ENCODE measurements at regions not wholly inside any gene's neighbourhood (a gene's known extent, or its start where the extent isn't known, plus 50 kb on each side); places are given as distances from the start of the nearest gene placed in this dataset.
"Not testable (repeated sequence)": the region's sequence is repeated elsewhere in the genome, so short reads cannot be mapped to it uniquely, and the experiment has no call there.

DNA sequence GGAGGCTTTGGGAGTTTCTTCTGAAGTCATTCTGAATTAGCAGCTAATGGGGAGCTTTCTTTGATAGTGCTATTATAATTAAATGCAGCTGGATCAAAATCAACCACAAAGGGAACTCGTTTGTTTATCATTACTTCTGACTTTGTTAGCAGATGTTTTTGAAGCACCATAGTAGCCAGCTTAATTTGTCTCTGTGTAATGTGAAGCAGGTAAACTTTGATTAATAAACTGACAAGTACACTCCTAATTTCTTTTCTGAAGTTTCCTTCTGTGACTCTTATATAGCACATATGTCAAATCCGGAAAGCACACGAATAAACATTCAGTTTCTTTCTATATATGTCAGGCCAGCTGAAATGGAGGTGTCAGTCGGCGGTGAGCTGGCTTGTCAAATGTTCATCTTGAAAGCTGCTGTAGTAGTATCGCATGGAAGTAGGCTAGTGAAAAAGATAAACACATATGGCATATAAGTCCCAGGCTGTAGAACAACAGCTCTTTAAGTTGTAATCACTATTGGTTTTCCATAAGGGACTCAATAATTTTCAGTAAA is 451.9 kb upstream of the ZEB2 start:
- 68% methylated on average over 6 of the region's 6 CpGs for WGBS
- no peaks in the 10 kb centered on the region for H3K4me1 ChIP-seq (ENCODE audit: insufficient read depth)
- no peak for DNase-seq (ENCODE audit: extremely low spot score)
- H3K36me3 ChIP-seq (ENCODE audit: insufficient read depth): no peaks in the 10 kb centered on the region
- H3K27ac ChIP-seq (ENCODE audit: low read depth): no peak overlapping the region
- no peak overlapping the region for H3K4me3 ChIP-seq (ENCODE audit: low read depth, low read length)

DNA sequence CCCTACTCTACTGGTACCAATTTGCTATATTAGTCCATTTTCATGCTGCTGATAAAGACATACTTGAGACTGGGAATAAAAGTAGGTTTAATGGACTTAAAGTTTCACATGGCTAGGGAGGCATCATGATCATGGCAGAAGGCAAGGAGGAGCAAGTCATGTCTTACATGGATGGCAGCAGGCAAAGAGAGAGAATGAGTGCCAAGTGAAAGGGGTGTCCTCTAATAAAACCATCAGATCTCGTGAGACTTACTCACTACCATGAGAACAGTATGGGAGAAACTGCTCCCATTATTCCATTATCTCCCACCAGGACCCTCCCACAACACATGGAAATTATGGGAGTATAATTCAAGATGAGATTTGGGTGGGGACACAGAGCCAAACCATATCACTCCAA is 450.5 kb upstream of the ZEB2 start:
- WGBS: 96% methylated on average over 1 of the region's 1 CpG
- not testable (repeated sequence) for H3K27ac ChIP-seq (ENCODE audit: low read depth); H3K4me3 ChIP-seq (ENCODE audit: low read depth, low read length); H3K4me1 ChIP-seq (ENCODE audit: insufficient read depth); DNase-seq (ENCODE audit: extremely low spot score); H3K36me3 ChIP-seq (ENCODE audit: insufficient read depth)

DNA sequence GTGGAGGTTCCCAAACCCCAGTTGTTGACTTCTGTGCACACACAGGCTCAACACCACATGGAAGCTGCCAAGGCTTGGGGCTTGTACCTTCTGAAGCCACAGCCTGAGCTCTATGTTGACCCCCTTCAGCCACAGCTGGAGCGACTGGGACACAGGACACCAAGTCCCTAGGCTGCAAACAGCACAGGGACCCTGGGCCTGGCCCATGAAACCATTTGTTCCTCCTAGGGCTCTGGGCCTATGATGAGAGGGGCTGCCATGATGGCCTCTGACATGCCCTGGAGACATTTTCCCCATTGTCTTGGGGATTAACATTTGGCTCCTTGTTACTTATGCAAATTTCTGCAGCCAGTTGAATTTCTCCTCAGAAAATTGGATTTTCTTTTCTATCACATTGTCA is 449.6 kb upstream of the ZEB2 start:
- DNase-seq (ENCODE audit: extremely low spot score); H3K4me1 ChIP-seq (ENCODE audit: insufficient read depth); H3K36me3 ChIP-seq (ENCODE audit: insufficient read depth); H3K4me3 ChIP-seq (ENCODE audit: low read depth, low read length); H3K27ac ChIP-seq (ENCODE audit: low read depth): not testable (repeated sequence)
- WGBS: 98% methylated on average over 1 of the region's 1 CpG

DNA sequence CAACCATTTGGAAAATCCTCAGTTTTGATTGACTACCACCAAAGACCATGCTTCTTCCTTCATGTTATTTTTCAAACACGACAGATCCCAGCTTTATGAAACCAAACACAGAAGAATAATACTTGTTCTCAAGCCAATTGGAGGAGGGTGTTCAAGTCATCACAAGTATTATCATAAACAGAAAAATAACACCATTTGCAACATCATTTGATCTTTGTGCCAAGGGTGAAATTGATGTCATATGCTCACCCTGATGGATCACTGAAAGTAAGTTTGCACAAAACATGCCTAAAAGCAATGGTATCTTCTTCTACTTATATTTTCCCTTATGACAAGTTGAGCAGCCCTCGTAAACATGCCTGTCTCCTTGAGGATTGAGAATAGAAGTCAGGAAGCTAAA is 448.0 kb upstream of the ZEB2 start:
- no peak for DNase-seq (ENCODE audit: extremely low spot score)
- Histone ChIP-seq H3K4me3 (ENCODE audit: low read depth, low read length) (no peak overlapping the region), H3K27ac (ENCODE audit: low read depth) (no peak overlapping the region), H3K4me1 (ENCODE audit: insufficient read depth) (no peaks in the 10 kb centered on the region), H3K36me3 (ENCODE audit: insufficient read depth) (no peaks in the 10 kb centered on the region)
- 85% methylated on average over 2 of the region's 2 CpGs for WGBS

DNA sequence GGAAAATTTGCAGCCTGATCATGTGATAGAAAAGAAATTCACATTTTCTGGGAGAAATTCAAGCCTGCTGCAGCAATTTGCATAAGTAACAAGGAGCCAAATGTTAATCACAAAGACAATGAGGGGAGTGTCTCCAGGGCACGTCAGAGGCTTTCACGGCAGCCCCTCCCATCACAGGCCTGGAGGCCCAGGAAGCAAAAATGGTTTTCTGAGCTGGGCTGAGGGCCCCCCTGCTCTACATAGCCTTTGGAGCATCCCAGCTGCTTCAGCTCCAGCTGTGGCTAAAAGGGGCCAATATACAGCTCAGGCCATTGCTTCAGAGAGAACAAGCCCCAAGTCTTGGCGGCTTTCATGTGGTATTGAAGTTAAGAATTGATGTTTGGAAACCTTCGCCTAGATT is 445.3 kb upstream of the ZEB2 start:
- Histone ChIP-seq H3K36me3 (ENCODE audit: insufficient read depth) (no peaks in the 10 kb centered on the region), H3K27ac (ENCODE audit: low read depth) (no peak overlapping the region), H3K4me1 (ENCODE audit: insufficient read depth) (no peaks in the 10 kb centered on the region), H3K4me3 (ENCODE audit: low read depth, low read length) (no peak overlapping the region)
- DNase-seq (ENCODE audit: extremely low spot score): no peak
- 90% methylated on average over 4 of the region's 4 CpGs for WGBS

DNA sequence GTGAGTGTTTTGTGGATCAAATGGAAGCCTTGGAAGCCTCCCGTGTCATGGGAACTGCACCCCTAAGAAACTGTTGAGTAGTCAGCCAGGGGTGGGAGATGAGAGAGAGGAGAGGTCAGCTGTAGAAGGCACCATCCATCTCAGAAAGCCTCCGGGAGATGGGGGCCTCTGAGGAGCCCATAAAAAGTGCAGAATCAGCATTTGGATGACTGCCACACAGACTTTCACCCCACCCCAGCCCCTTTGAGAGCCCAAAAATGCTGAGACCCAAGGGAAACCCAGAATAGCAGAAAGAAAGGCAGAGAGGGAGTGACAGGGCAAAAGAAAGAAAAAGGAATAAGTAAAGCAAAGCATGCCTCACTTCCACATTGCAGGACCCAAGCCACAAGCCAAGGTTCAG is 443.1 kb upstream of the ZEB2 start:
- Histone ChIP-seq H3K36me3 (ENCODE audit: insufficient read depth) (no peaks in the 10 kb centered on the region), H3K27ac (ENCODE audit: low read depth) (no peak overlapping the region), H3K4me3 (ENCODE audit: low read depth, low read length) (no peak overlapping the region), H3K4me1 (ENCODE audit: insufficient read depth) (no peaks in the 10 kb centered on the region)
- DNase-seq (ENCODE audit: extremely low spot score): no peak
- WGBS: 89% methylated on average over 2 of the region's 2 CpGs

DNA sequence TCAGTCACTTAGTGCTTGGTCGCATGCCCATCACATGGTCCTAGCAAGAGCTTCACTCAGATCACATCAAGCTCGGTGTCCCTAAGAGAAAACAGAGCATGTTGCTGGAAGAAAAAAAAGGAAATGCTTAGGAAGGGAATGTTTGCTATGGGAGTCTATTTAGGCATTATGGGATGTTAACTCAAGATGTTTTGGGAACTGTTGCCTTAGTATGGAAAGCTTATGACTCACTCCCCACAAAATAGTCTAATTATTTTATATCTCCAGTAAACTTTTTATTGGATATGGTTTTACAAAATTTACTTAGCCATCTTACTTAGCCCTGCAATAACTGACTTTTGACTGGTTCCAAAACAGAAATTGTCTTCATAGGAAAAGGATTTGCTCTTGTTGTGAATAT is 439.5 kb upstream of the ZEB2 start:
- Histone ChIP-seq H3K4me1 (ENCODE audit: insufficient read depth) (no peaks in the 10 kb centered on the region), H3K4me3 (ENCODE audit: low read depth, low read length) (no peak overlapping the region), H3K36me3 (ENCODE audit: insufficient read depth) (no peaks in the 10 kb centered on the region), H3K27ac (ENCODE audit: low read depth) (no peak overlapping the region)
- WGBS: 89% methylated on average over 2 of the region's 2 CpGs
- DNase-seq (ENCODE audit: extremely low spot score): no peak

DNA sequence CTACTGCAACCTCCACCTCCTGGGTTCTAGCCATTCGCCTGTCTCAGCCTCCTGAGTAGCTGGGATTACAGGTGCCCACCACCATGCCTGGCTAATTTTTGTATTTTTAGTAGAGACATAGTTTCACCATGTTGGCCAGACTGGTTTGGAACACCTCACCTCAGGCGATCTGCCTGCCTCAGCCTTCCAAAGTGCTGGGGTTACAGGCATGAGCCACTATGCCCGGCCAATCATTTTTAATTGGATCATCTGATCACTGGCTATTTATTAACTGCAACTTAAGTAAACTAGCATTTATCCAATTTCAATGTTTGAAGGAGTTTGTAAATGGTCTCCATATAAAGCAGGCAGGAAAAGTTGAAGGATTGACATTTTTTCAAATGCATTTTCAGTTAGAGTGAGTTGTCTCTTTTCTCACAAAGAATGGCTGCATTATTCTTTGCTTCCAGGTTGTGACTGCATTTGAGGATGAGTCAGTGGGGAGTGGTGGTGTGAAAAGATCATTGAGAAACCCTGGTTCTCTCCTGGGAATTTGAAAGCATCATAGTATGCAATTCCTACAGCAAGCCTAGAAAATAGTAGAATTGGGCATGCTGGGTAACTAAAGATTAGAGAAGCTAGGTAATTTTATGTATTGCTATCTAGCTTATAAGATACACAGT is 431.1 kb upstream of the ZEB2 start:
- no peaks in the 10 kb centered on the region for H3K36me3 ChIP-seq (ENCODE audit: insufficient read depth)
- no peaks in the 10 kb centered on the region for H3K4me1 ChIP-seq (ENCODE audit: insufficient read depth)
- H3K4me3 ChIP-seq (ENCODE audit: low read depth, low read length): no peak overlapping the region
- H3K27ac ChIP-seq (ENCODE audit: low read depth): no peak overlapping the region
- DNase-seq (ENCODE audit: extremely low spot score): no peak
- WGBS: 94% methylated on average over 3 of the region's 3 CpGs

DNA sequence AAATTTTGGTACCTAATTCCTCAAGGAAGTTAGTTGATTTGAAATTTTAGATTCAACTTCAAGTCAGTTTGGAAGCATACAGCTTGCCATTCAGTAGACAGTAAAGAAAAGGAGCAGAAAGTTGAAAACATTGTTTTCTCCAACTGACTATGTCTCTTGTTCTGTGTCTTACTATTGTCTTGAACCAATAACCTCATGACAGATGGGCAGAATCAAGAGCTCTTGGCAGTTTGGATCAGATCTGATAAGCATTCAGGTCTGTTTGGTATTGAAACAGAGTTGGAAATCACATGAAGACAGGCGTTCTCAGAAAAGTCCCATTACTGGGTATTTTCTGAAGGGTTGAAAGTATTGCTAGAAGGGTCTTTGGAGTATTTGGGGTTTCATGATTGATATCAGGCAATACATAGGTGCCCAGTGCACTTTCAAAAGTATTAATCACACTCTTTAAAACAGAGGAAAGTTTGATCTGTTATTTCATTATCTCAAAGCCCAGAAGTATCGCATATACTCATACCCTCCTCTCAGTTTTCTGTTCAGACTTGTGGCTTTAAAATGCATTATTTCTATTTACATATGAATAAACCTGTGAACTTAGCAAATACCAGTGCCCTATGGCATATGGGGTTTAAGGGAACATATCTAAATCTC is 428.4 kb upstream of the ZEB2 start:
- DNase-seq (ENCODE audit: extremely low spot score): no peak
- no peak overlapping the region for H3K4me3 ChIP-seq (ENCODE audit: low read depth, low read length)
- no peaks in the 10 kb centered on the region for H3K36me3 ChIP-seq (ENCODE audit: insufficient read depth)
- no peak overlapping the region for H3K27ac ChIP-seq (ENCODE audit: low read depth)
- H3K4me1 ChIP-seq (ENCODE audit: insufficient read depth): no peaks in the 10 kb centered on the region
- WGBS: 84% methylated on average over 2 of the region's 2 CpGs

DNA sequence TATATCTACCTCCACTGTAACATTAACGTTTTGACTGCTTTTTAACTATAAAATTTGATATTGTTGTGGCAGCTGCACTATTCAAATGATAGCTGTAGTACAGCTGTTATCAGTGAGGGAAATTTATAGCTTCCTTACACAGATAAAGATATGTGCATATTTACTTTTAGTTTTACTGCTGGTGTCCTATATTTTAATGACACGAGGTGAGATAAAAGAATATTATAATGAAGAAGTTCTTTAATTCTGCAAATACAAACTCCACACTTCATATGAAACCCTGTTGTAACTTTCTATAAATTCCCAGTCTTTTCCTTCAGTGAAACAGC is 427.8 kb upstream of the ZEB2 start:
- H3K4me1 ChIP-seq (ENCODE audit: insufficient read depth): no peaks in the 10 kb centered on the region
- 48% methylated on average over 2 of the region's 2 CpGs for whole genome bisulfite sequencing

DNA sequence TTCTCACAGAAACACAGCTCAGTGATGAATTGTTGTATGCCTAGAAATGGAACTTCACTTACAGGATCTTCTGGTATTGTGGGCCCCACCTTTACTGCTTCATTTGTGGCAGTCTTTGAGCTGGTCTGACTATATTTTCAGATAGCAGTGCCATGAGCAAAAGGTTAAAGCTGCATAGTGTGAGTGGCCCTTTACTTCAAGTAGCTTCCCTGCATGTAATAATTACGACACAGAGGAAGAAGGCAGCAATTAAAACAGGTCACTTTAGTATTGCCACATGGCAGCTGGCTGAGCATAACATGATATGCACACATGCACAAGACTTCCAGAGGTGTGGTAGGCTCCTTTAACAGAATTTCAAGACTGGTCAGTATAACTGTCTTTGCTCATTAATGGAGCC is 426.3 kb upstream of the ZEB2 start:
- Histone ChIP-seq H3K4me3 (ENCODE audit: low read depth, low read length) (no peak overlapping the region), H3K27ac (ENCODE audit: low read depth) (no peak overlapping the region), H3K36me3 (ENCODE audit: insufficient read depth) (no peaks in the 10 kb centered on the region), H3K4me1 (ENCODE audit: insufficient read depth) (no peaks in the 10 kb centered on the region)
- 90% methylated on average over 1 of the region's 1 CpG for WGBS
- DNase-seq (ENCODE audit: extremely low spot score): no peak

More for the DNA sequence above, 427.8 kb upstream of the ZEB2 start:
- H3K27ac ChIP-seq (ENCODE audit: low read depth): no peak overlapping the region
- H3K4me3 ChIP-seq (ENCODE audit: low read depth, low read length): no peak overlapping the region
- H3K36me3 ChIP-seq (ENCODE audit: insufficient read depth): no peaks in the 10 kb centered on the region
- DNase-seq (ENCODE audit: extremely low spot score): no peak

DNA sequence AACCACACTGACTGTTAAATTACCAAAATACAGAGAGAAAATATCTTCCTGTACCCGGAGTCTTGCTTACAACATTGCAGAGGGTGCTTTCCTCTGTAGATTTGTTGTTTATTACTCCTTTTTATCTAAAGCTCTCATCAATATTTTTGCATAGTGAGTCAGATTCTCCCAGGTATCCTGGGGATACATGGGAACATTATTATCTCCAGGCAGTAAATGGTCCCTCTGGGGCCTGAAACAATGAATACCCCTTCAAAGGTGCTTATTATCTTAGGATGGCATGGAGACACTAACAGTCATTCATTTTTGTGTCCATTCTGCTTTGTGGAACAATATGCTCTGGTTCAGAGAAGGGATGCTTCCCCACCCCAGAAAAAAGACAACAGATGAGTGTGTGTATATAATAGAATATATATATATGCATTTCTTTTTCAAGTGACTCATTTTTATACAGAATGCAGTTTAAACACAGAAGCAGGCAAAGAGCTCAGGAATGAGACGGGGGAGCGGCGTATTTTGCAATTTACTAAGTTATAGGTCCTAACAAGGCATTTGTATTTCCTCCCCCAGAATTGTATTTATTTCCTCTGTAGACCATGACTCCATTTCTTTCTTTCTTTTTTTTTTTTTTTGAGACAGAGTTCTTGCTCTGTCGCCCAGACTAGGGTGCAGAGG is 424.8 kb upstream of the ZEB2 start:
- Histone ChIP-seq H3K36me3 (ENCODE audit: insufficient read depth) (no peaks in the 10 kb centered on the region), H3K27ac (ENCODE audit: low read depth) (no peak overlapping the region), H3K4me1 (ENCODE audit: insufficient read depth) (no peaks in the 10 kb centered on the region), H3K4me3 (ENCODE audit: low read depth, low read length) (no peak overlapping the region)
- no peak for DNase-seq (ENCODE audit: extremely low spot score)
- WGBS: 94% methylated on average over 5 of the region's 5 CpGs

DNA sequence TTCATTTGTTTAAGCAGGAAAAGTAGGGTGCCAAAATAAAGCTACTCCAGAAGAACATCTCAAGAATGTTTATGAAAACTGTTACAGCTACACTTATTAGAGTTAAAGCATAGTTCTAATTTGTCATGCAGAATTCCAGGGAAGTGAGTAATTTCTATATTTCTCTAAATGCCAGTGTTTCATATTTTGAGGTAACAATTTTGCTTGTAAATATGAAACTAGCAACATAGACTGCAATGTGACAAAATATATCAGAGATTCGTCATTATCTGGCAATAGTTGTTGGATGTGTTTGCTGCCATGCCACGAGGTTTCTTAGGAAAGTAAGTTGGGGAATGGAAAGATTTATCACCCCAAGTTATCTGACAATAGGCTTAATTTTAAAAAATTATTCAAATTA is 424.1 kb upstream of the ZEB2 start:
- no peak overlapping the region for H3K4me3 ChIP-seq (ENCODE audit: low read depth, low read length)
- no peak overlapping the region for H3K27ac ChIP-seq (ENCODE audit: low read depth)
- H3K4me1 ChIP-seq (ENCODE audit: insufficient read depth): no peaks in the 10 kb centered on the region
- DNase-seq (ENCODE audit: extremely low spot score): no peak
- WGBS: 61% methylated on average over 2 of the region's 2 CpGs
- no peaks in the 10 kb centered on the region for H3K36me3 ChIP-seq (ENCODE audit: insufficient read depth)

DNA sequence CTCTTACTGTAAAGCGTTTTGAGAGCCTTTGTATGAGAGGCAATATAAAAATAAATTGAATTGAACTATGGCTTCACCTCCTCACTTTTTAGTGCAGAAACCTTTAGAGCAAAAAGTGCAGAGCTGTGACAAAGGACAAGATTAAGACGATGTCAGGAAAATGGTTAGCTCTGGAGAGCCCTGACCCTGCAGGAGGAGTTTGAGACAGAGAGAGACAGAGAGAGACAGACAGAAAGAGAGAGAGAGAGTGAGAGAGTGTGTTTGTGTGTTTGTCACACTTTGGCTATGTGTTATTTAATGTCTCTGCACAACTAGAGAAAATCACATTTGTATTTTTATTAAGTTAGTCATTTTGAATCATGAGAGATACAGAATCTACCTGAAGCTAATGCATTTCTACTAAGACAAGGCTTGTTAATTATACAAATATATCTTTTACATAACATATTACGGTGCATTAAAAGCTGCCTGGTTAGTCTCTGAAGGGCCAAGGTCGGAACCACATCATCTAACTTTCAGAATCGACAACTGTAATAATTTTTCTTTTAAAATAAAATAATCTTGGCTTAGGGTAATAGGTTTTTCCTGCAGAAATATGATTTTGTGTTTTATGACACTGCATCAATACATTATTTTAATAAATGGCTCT is 423.5 kb upstream of the ZEB2 start:
- Histone ChIP-seq H3K36me3 (ENCODE audit: insufficient read depth) (no peaks in the 10 kb centered on the region), H3K4me3 (ENCODE audit: low read depth, low read length) (no peak overlapping the region), H3K4me1 (ENCODE audit: insufficient read depth) (no peaks in the 10 kb centered on the region), H3K27ac (ENCODE audit: low read depth) (no peak overlapping the region)
- no peak for DNase-seq (ENCODE audit: extremely low spot score)
- 79% methylated on average over 5 of the region's 5 CpGs for WGBS
